ENCODE measurements at regions not wholly inside any gene's neighbourhood (a gene's known extent, or its start where the extent isn't known, plus 50 kb on each side); places are given as distances from the start of the nearest gene placed in this dataset.

DNA sequence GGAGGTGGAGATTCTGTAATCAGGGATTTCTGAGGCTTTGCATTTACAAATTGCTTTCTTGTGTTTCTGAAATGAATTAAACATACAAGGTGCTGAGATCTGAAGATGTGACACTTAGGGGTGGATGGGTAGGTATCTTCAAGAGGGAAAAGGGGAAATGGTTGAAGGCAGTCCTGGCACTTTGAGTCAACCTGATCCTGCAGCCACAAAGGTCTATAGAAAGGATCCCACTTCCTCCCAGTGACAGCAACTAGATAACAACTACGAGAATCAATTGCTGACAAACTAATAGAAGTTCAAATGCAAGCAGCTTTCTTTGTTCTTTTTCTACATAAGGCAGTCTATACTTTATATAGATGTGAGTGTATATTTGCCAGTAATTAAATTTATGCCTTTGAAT is 553.3 kb downstream of the MDFIC start:
- Histone ChIP-seq H3K9me3 (no peaks in the 10 kb centered on the region), H3K27me3 (ENCODE audit: insufficient read depth in 3 of 3, low read length in 2 of 3) (peaks cover 0 to 7% (median 3%) of the 10 kb centered on the region in 3 donors), H3K27ac (no peak overlapping the region), H3K4me1 (no peaks in the 10 kb centered on the region), H3K4me3 (no peak overlapping the region), H3K36me3 (ENCODE audit: insufficient read depth in 1 of 2, low read depth in 1 of 2) (no peaks in the 10 kb centered on the region)
- intact Hi-C loops (cut with DNase I), result no loop called here
- ATAC-seq (no peak), DNase-seq (no peak)
- TF ChIP-seq, protein P1, sequence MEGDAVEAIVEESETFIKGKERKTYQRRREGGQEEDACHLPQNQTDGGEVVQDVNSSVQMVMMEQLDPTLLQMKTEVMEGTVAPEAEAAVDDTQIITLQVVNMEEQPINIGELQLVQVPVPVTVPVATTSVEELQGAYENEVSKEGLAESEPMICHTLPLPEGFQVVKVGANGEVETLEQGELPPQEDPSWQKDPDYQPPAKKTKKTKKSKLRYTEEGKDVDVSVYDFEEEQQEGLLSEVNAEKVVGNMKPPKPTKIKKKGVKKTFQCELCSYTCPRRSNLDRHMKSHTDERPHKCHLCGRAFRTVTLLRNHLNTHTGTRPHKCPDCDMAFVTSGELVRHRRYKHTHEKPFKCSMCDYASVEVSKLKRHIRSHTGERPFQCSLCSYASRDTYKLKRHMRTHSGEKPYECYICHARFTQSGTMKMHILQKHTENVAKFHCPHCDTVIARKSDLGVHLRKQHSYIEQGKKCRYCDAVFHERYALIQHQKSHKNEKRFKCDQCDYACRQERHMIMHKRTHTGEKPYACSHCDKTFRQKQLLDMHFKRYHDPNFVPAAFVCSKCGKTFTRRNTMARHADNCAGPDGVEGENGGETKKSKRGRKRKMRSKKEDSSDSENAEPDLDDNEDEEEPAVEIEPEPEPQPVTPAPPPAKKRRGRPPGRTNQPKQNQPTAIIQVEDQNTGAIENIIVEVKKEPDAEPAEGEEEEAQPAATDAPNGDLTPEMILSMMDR (IDR thresholded peaks at IDR 0.05), result no peak
- 61 to 77% (median 69%) methylated on average over 1 of the region's 1 CpG for WGBS, 3 donors

DNA sequence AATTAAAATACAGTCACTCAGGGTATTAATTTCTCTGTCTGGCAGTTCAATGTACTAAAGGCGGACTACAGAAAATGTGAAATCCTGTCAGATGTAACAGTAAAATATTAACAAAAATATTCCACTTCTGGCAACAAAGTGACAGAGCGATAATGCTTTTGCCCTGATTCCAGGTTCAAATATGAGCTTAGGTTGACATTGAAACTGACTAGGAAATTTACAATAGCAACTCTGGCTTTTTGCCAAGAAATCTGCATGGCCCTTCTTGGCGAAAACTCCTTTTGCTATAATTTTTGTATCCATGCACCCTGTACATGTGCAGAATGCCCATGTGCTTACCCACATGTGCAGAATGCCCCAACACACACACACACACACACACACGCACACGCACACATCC is 552.2 kb downstream of the MDFIC start:
- 87 to 91% (median 91%) methylated on average over 5 of the region's 5 CpGs for WGBS, 3 donors
- TF ChIP-seq, protein P1 (IDR thresholded peaks at IDR 0.05), result no peak
- intact Hi-C loops (cut with DNase I), result no loop called here

DNA sequence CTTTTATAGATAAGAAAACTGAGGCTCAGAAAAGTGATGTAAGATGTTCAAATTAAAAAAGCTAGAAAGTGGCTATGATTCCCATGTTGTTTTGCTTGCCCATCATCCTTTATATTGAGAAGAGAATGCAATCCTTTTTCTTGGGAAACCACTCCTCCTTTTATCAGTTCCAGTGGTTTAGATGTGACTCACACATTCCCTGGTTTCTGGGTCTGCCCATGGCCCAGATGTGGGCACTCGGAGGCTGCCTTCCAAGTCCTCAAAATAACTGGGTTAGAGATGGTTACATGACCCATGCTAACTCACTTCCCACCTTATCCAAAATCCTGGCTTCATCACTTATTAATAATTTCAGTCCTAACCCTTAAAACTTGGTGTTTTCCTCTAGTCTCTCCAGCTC is 550.0 kb downstream of the MDFIC start:
- intact Hi-C loops (cut with DNase I), result no loop called here
- WGBS, 3 donors, result 57 to 76% (median 76%) methylated on average over 1 of the region's 1 CpG
- H3K9me3 ChIP-seq, result no peaks in the 10 kb centered on the region
- TF ChIP-seq, protein P1 (IDR thresholded peaks at IDR 0.05), result no peak
- H3K4me3 ChIP-seq, result no peak overlapping the region
- H3K4me1 ChIP-seq, result no peaks in the 10 kb centered on the region
- no peaks in the 10 kb centered on the region for H3K27me3 ChIP-seq (ENCODE audit: insufficient read depth in 3 of 3, low read length in 2 of 3)
- DNase-seq (no peak), ATAC-seq (no peak)
- no peaks in the 10 kb centered on the region for H3K36me3 ChIP-seq (ENCODE audit: insufficient read depth in 1 of 2, low read depth in 1 of 2)
- H3K27ac ChIP-seq, result no peak overlapping the region

More for the DNA sequence above, 552.2 kb downstream of the MDFIC start:
- no peak for ATAC-seq
- no peaks in the 10 kb centered on the region for H3K36me3 ChIP-seq (ENCODE audit: insufficient read depth in 1 of 2, low read depth in 1 of 2)
- H3K4me1 ChIP-seq, result no peaks in the 10 kb centered on the region
- peaks cover 0 to 7% (median 3%) of the 10 kb centered on the region in 3 donors for H3K27me3 ChIP-seq (ENCODE audit: insufficient read depth in 3 of 3, low read length in 2 of 3)
- H3K4me3 ChIP-seq, result no peak overlapping the region
- DNase-seq, result no peak
- H3K9me3 ChIP-seq, result no peaks in the 10 kb centered on the region
- H3K27ac ChIP-seq, result no peak overlapping the region

DNA sequence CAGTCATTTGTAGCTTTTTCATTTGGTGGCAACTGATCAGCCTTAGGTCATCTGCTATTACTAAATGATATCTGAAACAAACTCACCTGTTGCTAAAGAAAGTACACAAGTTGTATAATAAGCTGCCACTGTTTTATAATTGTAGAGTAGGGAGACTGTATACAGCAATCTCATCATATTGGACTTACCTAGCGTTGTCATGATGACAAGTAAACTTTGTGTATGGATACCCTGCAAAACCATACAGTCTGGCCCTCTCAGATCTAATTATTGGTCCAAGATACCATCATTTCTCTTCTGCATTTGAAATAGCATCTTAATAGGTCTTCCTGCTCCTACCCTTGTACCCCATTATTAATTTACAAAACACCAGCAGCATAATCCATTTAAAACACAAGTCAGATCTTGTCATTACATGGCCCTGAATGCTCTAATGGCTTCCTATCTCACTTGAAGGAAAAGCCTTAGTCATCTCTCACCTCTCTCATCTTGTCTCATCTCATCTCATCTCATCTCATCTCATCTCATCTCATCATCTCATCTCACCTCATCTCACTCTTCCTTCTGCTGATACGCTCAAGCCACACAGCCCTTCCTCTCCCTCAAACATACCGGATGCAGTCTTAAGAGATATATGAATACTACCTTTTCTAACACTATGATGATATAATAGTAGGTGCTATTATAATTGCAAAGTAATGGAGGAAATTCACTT is 540.6 kb downstream of the MDFIC start:
- TF ChIP-seq, protein P1 (IDR thresholded peaks at IDR 0.05), result no peak
- no peaks in the 10 kb centered on the region for H3K4me1 ChIP-seq
- intact Hi-C loops (cut with DNase I), result no loop called here

DNA sequence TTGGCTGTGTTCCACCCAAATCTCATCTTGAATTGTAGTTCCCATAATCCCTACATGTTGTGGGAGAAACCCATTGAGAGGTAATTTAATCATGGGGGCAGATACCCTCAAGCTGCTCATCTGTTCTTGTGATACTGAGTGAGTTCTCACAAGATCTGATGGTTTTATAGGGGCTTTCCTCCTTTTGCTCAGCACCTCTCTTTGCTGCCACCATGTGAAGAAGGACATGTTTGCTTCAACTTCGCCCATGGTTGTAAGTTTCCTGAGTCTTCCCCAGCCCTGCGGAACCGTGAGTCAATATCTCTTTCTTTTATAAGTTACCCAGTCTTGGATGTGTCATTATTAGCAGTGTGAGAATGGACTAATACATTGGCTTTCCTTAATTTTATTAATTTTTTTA is 527.8 kb downstream of the MDFIC start:
- Histone ChIP-seq H3K27ac (no peak overlapping the region), H3K27me3 (ENCODE audit: insufficient read depth in 3 of 3, low read length in 2 of 3) (peaks cover 0 to 2% (median 0%) of the 10 kb centered on the region in 3 donors), H3K9me3 (no peaks in the 10 kb centered on the region), H3K36me3 (ENCODE audit: insufficient read depth in 1 of 2, low read depth in 1 of 2) (no peaks in the 10 kb centered on the region), H3K4me1 (no peaks in the 10 kb centered on the region), H3K4me3 (no peak overlapping the region)
- ATAC-seq (no peak), DNase-seq (no peak)
- TF ChIP-seq, protein P1 (IDR thresholded peaks at IDR 0.05), result no peak
- WGBS, 3 donors, result 83 to 94% (median 90%) methylated on average over 3 of the region's 3 CpGs
- intact Hi-C loops (cut with DNase I), result no loop called here

More for the DNA sequence above, 540.6 kb downstream of the MDFIC start:
- H3K27me3 ChIP-seq (ENCODE audit: insufficient read depth in 3 of 3, low read length in 2 of 3), result no peaks in the 10 kb centered on the region
- H3K4me3 ChIP-seq, result no peak overlapping the region
- 96 to 99% (median 98%) methylated on average over 3 of the region's 3 CpGs for WGBS, 3 donors
- no peak for DNase-seq
- ATAC-seq, result no peak
- no peak overlapping the region for H3K27ac ChIP-seq
- H3K36me3 ChIP-seq (ENCODE audit: insufficient read depth in 1 of 2, low read depth in 1 of 2), result no peaks in the 10 kb centered on the region
- no peaks in the 10 kb centered on the region for H3K9me3 ChIP-seq
